Hepatocyte (in vitro differentiated cells): ENCODE measurements at regions not wholly inside any gene's neighbourhood (a gene's known extent, or its start where the extent isn't known, plus 50 kb on each side); places are given as distances from the start of the nearest gene placed in this dataset.

Experiments
- EZH2 ChIP-seq: fragments of 200-600 bp; sonication (generic); IDR thresholded peaks from 2 replicates; pipeline ENCODE4 v1.6.1; 2016; ENCODE audit warnings: antibody characterized with exemption, mild to moderate bottlenecking, borderline replicate concordance
- TF ChIP-seq, protein P1 (sequence below): fragments of 200-600 bp; sonication (generic); IDR thresholded peaks from 2 replicates; pipeline ENCODE4 v1.5.1; 2016; ENCODE audit warnings: antibody characterized with exemption, mild to moderate bottlenecking; ENCODE audit not compliant: poor library complexity

- TF ChIP-seq, protein P1, sequence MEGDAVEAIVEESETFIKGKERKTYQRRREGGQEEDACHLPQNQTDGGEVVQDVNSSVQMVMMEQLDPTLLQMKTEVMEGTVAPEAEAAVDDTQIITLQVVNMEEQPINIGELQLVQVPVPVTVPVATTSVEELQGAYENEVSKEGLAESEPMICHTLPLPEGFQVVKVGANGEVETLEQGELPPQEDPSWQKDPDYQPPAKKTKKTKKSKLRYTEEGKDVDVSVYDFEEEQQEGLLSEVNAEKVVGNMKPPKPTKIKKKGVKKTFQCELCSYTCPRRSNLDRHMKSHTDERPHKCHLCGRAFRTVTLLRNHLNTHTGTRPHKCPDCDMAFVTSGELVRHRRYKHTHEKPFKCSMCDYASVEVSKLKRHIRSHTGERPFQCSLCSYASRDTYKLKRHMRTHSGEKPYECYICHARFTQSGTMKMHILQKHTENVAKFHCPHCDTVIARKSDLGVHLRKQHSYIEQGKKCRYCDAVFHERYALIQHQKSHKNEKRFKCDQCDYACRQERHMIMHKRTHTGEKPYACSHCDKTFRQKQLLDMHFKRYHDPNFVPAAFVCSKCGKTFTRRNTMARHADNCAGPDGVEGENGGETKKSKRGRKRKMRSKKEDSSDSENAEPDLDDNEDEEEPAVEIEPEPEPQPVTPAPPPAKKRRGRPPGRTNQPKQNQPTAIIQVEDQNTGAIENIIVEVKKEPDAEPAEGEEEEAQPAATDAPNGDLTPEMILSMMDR: no peak
- no peak for TF ChIP-seq EZH2
Observed at GRCh38 chr13:33512880-33513554, 227.5 kb upstream of the STARD13 start.
